Activated CD4-positive, alpha-beta T cell treated with anti-CD3 and anti-CD28 coated beads, Interleukin-2, amount 10 ng/mL, durations not matched to agents 7 days and 5 days (primary cell): ENCODE measurements at regions not wholly inside any gene's neighbourhood (a gene's known extent, or its start where the extent isn't known, plus 50 kb on each side); places are given as distances from the start of the nearest gene placed in this dataset.

ENCODE experiments used
- CTCF ChIA-PET: fragments of 350-600 bp; sonication (Branson Sonifier 250); formaldehyde crosslinking; loops from one replicate; lab custom pipeline; 2021; ENCODE audit warnings: antibody characterized with exemption; lab: Charles Lee
- POLR2A ChIA-PET: fragments of 350-600 bp; sonication (Branson Sonifier 250); formaldehyde crosslinking; loops from one replicate; lab custom pipeline; 2021; ENCODE audit warnings: antibody characterized with exemption; lab: Charles Lee
- DNase-seq: peaks from one replicate; pipeline ENCODE4 v3.0.0-alpha.2; 2020
- H3K27ac Mint-ChIP-seq: one replicate; pipeline ENCODE4 v1.8.0; 2021; ENCODE audit warnings: mild to moderate bottlenecking, moderate library complexity, mixed read lengths
- H3K27me3 Mint-ChIP-seq: one replicate; pipeline ENCODE4 v1.8.0; 2021; ENCODE audit warnings: mixed read lengths
- H3K36me3 Mint-ChIP-seq: one replicate; pipeline ENCODE4 v1.8.0; 2021; ENCODE audit warnings: low read depth, mixed read lengths
- H3K4me1 Mint-ChIP-seq: one replicate; pipeline ENCODE4 v1.8.0; 2021; ENCODE audit warnings: mixed read lengths
- H3K4me3 Mint-ChIP-seq: one replicate; pipeline ENCODE4 v1.8.0; 2021; ENCODE audit warnings: mild to moderate bottlenecking, moderate library complexity, mixed read lengths
- H3K9me3 Mint-ChIP-seq: one replicate; pipeline ENCODE4 v1.8.0; 2021; ENCODE audit warnings: mixed read lengths

GRCh38 chrX:5829469-5829868 is 399.2 kb downstream of the NLGN4X start:
- no peaks in the 10 kb centered on the region for H3K27me3 Mint-ChIP-seq
- H3K36me3 Mint-ChIP-seq = no peaks in the 10 kb centered on the region

GRCh38 chrX:5829060-5829459 is 399.6 kb downstream of the NLGN4X start:
- H3K27ac Mint-ChIP-seq = no peak overlapping the region
- H3K4me3 Mint-ChIP-seq = no peak overlapping the region
- ChIA-PET POLR2A (no interaction called here), CTCF (no interaction called here)
- H3K4me1 Mint-ChIP-seq = no peaks in the 10 kb centered on the region
- DNase-seq = no peak
- no peaks in the 10 kb centered on the region for H3K27me3 Mint-ChIP-seq
- no peaks in the 10 kb centered on the region for H3K9me3 Mint-ChIP-seq
- no peaks in the 10 kb centered on the region for H3K36me3 Mint-ChIP-seq

More at GRCh38 chrX:5829469-5829868, 399.2 kb downstream of the NLGN4X start:
- CTCF ChIA-PET = no interaction called here
- Mint-ChIP-seq H3K27ac (no peak overlapping the region), H3K4me3 (no peak overlapping the region), H3K4me1 (no peaks in the 10 kb centered on the region), H3K9me3 (no peaks in the 10 kb centered on the region)
- POLR2A ChIA-PET = no interaction called here
- DNase-seq = no peak

DNA sequence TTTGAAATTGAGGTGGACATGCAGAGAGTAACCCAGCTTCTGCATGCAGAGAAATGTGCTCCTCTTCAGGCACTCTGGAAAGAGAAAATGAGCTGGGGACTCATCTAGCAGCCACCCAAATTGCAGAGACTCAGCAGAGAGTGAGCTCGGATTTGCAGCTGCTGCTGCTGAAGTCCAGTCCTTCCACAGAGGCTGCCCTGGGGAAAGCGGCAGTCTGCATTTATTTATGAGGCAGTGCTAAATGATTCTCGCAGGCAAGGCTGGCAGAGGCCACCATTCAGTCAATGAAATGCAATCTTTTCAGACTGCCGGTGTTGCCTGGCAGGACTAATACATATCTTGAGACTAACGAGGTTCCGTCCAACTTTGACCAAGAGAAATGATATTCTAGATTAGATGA is 404.8 kb downstream of the NLGN4X start:
- H3K4me3 Mint-ChIP-seq = no peak overlapping the region
- CTCF ChIA-PET = no interaction called here
- no peaks in the 10 kb centered on the region for H3K9me3 Mint-ChIP-seq
- no peak for DNase-seq
- H3K36me3 Mint-ChIP-seq = no peaks in the 10 kb centered on the region
- H3K4me1 Mint-ChIP-seq = no peaks in the 10 kb centered on the region
- no peak overlapping the region for H3K27ac Mint-ChIP-seq
- no peaks in the 10 kb centered on the region for H3K27me3 Mint-ChIP-seq
- POLR2A ChIA-PET = no interaction called here

DNA sequence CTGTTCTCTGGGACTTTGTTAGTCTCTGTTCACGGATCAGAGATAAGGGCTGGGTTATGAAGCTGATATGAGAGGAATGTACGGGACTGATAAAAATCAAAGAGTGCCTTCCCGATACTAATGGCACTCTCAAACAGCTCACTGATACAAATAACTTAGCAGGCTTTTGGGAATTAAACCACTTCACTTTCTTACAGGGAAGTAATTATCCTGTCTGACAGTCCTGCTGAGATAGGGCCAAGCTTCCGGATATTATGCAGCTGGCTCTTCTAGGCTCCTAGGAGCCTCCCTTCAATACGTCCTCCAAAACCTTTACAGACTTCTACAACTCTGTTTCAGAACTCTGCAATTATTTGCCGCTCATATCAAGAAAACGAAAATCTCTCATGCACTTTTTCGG is 418.0 kb downstream of the NLGN4X start:
- Mint-ChIP-seq H3K27ac (no peak overlapping the region), H3K27me3 (no peaks in the 10 kb centered on the region), H3K4me3 (no peak overlapping the region), H3K9me3 (peaks cover 3% of the 10 kb centered on the region), H3K4me1 (no peaks in the 10 kb centered on the region), H3K36me3 (no peaks in the 10 kb centered on the region)
- CTCF ChIA-PET = no interaction called here
- POLR2A ChIA-PET = no interaction called here
- DNase-seq = no peak

DNA sequence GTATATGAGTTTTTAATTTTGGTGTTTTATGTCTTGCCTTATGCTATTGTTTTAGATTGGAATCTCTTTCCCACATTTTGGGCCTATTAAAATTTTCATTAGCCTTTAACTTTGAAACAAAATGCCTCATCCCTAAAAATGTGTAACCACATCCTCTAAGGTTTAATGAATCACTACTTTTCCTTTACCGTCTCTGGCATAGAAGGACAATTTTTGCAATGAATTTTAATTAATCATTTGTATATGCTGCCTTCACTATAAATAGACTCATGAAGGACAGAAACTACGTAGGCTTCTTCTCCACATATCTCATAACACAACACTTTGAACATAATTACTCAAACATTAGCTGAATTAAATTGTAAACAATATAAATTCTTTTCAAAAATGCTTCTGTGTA is 421.5 kb downstream of the NLGN4X start:
- no peak overlapping the region for H3K4me3 Mint-ChIP-seq
- no peaks in the 10 kb centered on the region for H3K36me3 Mint-ChIP-seq
- no peaks in the 10 kb centered on the region for H3K9me3 Mint-ChIP-seq
- H3K4me1 Mint-ChIP-seq = no peaks in the 10 kb centered on the region
- H3K27ac Mint-ChIP-seq = no peak overlapping the region
- ChIA-PET CTCF (no interaction called here), POLR2A (no interaction called here)
- no peaks in the 10 kb centered on the region for H3K27me3 Mint-ChIP-seq
- DNase-seq = no peak

GRCh38 chrX:5802391-5802790 is 426.3 kb downstream of the NLGN4X start:
- Mint-ChIP-seq H3K36me3 (no peaks in the 10 kb centered on the region), H3K4me3 (no peak overlapping the region), H3K9me3 (no peaks in the 10 kb centered on the region), H3K27ac (no peak overlapping the region), H3K27me3 (no peaks in the 10 kb centered on the region), H3K4me1 (no peaks in the 10 kb centered on the region)
- POLR2A ChIA-PET = no interaction called here
- no peak for DNase-seq
- CTCF ChIA-PET = no interaction called here

GRCh38 chrX:5791721-5792120 is 436.9 kb downstream of the NLGN4X start:
- ChIA-PET POLR2A (no interaction called here), CTCF (no interaction called here)
- no peaks in the 10 kb centered on the region for H3K4me1 Mint-ChIP-seq
- H3K9me3 Mint-ChIP-seq = peaks cover 3% of the 10 kb centered on the region
- no peaks in the 10 kb centered on the region for H3K36me3 Mint-ChIP-seq
- H3K27ac Mint-ChIP-seq = no peak overlapping the region
- no peaks in the 10 kb centered on the region for H3K27me3 Mint-ChIP-seq
- DNase-seq = no peak
- no peak overlapping the region for H3K4me3 Mint-ChIP-seq

DNA sequence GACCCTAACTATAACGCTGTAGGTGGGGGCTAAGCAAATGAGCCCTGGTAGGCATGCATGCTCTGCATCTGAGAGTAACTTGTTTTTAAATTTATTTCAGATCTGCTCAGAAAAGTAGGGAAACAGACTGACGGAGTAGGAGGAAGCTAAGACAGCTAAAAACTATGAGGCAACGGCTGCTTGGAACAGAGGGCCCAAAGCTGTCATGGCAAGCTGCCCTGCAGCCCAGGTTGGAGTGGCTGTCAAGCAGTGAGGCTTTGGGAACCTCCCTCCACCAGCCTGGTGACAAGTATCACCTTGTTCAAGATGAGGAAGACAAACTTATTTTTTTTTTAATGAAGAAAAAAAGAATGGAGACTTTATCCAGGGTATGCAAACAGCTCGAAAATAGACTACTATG is 439.8 kb downstream of the NLGN4X start:
- CTCF ChIA-PET = no interaction called here
- Mint-ChIP-seq H3K27me3 (no peaks in the 10 kb centered on the region), H3K4me3 (no peak overlapping the region), H3K9me3 (peaks cover 3% of the 10 kb centered on the region), H3K27ac (no peak overlapping the region), H3K36me3 (no peaks in the 10 kb centered on the region), H3K4me1 (no peaks in the 10 kb centered on the region)
- POLR2A ChIA-PET = no interaction called here
- no peak for DNase-seq

- no peak for DNase-seq
- POLR2A ChIA-PET = no interaction called here
- no peaks in the 10 kb centered on the region for H3K4me1 Mint-ChIP-seq
- no peak overlapping the region for H3K4me3 Mint-ChIP-seq
- H3K27me3 Mint-ChIP-seq = no peaks in the 10 kb centered on the region
- H3K36me3 Mint-ChIP-seq = no peaks in the 10 kb centered on the region
- H3K9me3 Mint-ChIP-seq = peaks cover 3% of the 10 kb centered on the region
- no peak overlapping the region for H3K27ac Mint-ChIP-seq
- CTCF ChIA-PET = no interaction called here
These were observed 447.8 kb downstream of the NLGN4X start for GRCh38 chrX:5780821-5781220.

DNA sequence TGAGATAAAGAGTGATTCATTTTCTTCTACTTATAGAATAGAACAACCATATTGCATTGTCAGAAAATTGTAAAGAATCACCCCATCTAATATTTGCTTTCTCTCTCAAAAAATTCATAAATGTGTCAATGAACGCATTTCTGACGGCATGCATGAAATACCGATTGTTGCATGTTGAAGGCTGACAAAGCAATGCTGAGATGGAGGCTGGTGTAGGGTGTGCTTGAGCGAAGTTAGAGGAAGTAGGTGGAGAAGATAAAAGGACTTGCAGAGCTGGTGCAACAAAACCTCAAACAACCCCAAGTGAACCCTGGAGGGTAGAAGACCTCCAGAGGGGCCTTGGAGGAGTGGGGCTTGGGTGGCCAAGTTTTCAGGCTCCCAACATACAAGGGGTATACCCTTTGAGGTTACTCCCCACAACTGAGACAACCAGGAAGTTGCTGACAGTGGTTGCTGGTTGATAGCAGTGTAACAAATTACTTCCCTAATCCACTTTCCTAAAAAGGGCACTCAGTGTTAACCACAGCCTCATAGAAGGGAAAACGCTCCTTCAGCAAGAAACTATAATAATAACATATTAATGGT is 452.7 kb downstream of the NLGN4X start:
- ChIA-PET POLR2A (no interaction called here), CTCF (interaction anchor here (0.6 kb wide), 1 partner anchor 1090 kb away, joined by 3 read pairs; no protein-coding TSS in a partner anchor)
- Mint-ChIP-seq H3K27me3 (no peaks in the 10 kb centered on the region), H3K36me3 (no peaks in the 10 kb centered on the region), H3K9me3 (peaks cover 4% of the 10 kb centered on the region), H3K4me3 (no peak overlapping the region), H3K27ac (no peak overlapping the region), H3K4me1 (no peaks in the 10 kb centered on the region)
- DNase-seq = no peak

DNA sequence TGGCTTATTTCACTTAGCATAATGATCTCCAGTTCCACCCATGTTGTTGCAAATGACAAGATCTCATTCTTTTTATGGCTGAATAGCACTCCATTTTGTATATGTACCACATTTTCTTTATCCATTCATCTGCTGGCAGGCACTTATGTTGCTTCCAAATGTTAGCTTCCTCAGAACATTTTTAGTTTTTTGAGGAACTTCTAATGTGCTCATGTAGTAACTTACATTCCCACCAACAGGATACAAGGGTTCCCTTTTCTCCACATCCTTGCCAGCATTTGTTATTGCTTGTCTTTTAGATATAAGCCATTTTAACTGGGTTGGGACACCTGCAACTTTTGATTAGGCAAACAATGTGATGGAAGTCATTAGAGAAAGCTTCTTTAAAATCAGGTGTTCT is 454.2 kb downstream of the NLGN4X start:
- Mint-ChIP-seq H3K4me1 (no peaks in the 10 kb centered on the region), H3K36me3 (no peaks in the 10 kb centered on the region), H3K9me3 (peaks cover 4% of the 10 kb centered on the region), H3K4me3 (no peak overlapping the region), H3K27me3 (no peaks in the 10 kb centered on the region), H3K27ac (no peak overlapping the region)
- ChIA-PET CTCF (no interaction called here), POLR2A (no interaction called here)
- DNase-seq = no peak

- POLR2A ChIA-PET = no interaction called here
- CTCF ChIA-PET = no interaction called here
- Mint-ChIP-seq H3K36me3 (no peaks in the 10 kb centered on the region), H3K27ac (no peak overlapping the region), H3K9me3 (peaks cover 2% of the 10 kb centered on the region), H3K4me1 (no peaks in the 10 kb centered on the region), H3K27me3 (no peaks in the 10 kb centered on the region), H3K4me3 (no peak overlapping the region)
- no peak for DNase-seq
These were observed 457.2 kb downstream of the NLGN4X start for GRCh38 chrX:5771441-5771840.

DNA sequence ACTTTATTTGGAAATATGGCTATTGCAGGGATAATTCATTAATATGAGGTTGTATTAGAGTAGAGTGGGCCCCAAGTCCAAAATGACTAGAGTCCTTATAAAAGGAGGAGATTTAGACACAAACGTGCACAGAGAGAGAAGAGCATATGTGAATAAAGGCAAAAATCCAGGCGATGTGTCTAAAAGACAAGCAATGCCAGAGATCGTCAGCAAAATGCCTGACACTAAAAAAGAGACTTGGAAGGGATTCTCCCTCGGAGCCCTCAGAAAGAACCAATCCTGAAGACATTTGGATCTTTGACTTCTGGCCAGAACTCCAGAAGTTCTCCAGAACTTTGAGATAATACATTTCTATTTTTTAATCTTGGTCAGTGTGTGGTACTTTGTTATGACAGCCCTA is 472.1 kb downstream of the NLGN4X start:
- no peak for DNase-seq
- Mint-ChIP-seq H3K27ac (no peak overlapping the region), H3K27me3 (no peaks in the 10 kb centered on the region), H3K4me1 (no peaks in the 10 kb centered on the region), H3K9me3 (no peaks in the 10 kb centered on the region), H3K36me3 (no peaks in the 10 kb centered on the region), H3K4me3 (no peak overlapping the region)
- ChIA-PET POLR2A (no interaction called here), CTCF (no interaction called here)

DNA sequence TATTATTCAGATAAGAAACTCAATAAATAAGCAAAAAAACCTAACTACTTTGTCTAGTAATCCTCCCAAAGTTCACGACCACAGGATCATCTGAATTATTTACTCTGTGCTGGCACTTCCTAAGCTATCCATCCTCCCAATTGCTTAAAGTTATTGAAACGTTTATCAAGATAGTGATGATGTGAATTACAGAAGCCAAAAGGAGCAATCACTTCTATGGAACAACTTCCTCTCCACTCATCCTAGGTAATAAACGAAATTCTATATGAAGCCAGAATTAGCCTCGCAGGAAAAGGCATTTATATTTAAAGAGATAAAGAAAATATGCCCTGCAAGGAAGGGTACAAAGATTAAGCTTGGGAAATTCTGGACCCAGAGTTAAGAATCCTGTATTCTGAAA is 475.4 kb downstream of the NLGN4X start:
- DNase-seq = no peak
- H3K9me3 Mint-ChIP-seq = no peaks in the 10 kb centered on the region
- H3K4me1 Mint-ChIP-seq = no peaks in the 10 kb centered on the region
- no peaks in the 10 kb centered on the region for H3K36me3 Mint-ChIP-seq
- H3K27ac Mint-ChIP-seq = no peak overlapping the region
- H3K27me3 Mint-ChIP-seq = no peaks in the 10 kb centered on the region
- CTCF ChIA-PET = no interaction called here
- POLR2A ChIA-PET = no interaction called here
- no peak overlapping the region for H3K4me3 Mint-ChIP-seq
